ENCODE measurements at regions not wholly inside any gene's neighbourhood (a gene's known extent, or its start where the extent isn't known, plus 50 kb on each side); places are given as distances from the start of the nearest gene placed in this dataset.
"Not testable (repeated sequence)": the region's sequence is repeated elsewhere in the genome, so short reads cannot be mapped to it uniquely, and the experiment has no call there.

- no peak for DNase-seq (ENCODE audit: low read depth in 1 of 2, low spot score in 1 of 2)
Measured at GRCh38 chr3:194860725-194861124, 175.0 kb downstream of the FAM43A start.

- no peak for DNase-seq (ENCODE audit: low read depth in 1 of 2, low spot score in 1 of 2)
Measured at GRCh38 chr3:194861375-194861774, 175.7 kb downstream of the FAM43A start.

- no peak for DNase-seq (ENCODE audit: low read depth in 1 of 2, low spot score in 1 of 2)
Measured at GRCh38 chr3:194865061-194865460, 179.4 kb downstream of the FAM43A start.

GRCh38 chr3:194865615-194866014, 179.9 kb downstream of the FAM43A start:
- DNase-seq (ENCODE audit: low read depth in 1 of 2, low spot score in 1 of 2), result no peak

GRCh38 chr3:194866236-194866635, 180.6 kb downstream of the FAM43A start:
- DNase-seq (ENCODE audit: low read depth in 1 of 2, low spot score in 1 of 2), result no peak

GRCh38 chr3:194867270-194867983, 181.7 kb downstream of the FAM43A start:
- DNase-seq (ENCODE audit: low read depth in 1 of 2, low spot score in 1 of 2), result no peak

- no peak for DNase-seq (ENCODE audit: low read depth in 1 of 2, low spot score in 1 of 2)
Measured at GRCh38 chr3:194868831-194869230, 183.1 kb downstream of the FAM43A start.

GRCh38 chr3:194869482-194870169, 183.9 kb downstream of the FAM43A start:
- DNase-seq (ENCODE audit: low read depth in 1 of 2, low spot score in 1 of 2), result no peak

GRCh38 chr3:194870394-194871110, 184.9 kb downstream of the FAM43A start:
- no peak for DNase-seq (ENCODE audit: low read depth in 1 of 2, low spot score in 1 of 2)

- DNase-seq (ENCODE audit: low read depth in 1 of 2, low spot score in 1 of 2), result no peak
Measured at GRCh38 chr3:194871143-194871863, 185.6 kb downstream of the FAM43A start.

GRCh38 chr3:194871864-194872668, 186.4 kb downstream of the FAM43A start:
- DNase-seq (ENCODE audit: low read depth in 1 of 2, low spot score in 1 of 2), result no peak

- DNase-seq (ENCODE audit: low read depth in 1 of 2, low spot score in 1 of 2), result no peak
Measured at GRCh38 chr3:194872669-194872977, 186.9 kb downstream of the FAM43A start.

GRCh38 chr3:194873474-194873873, 187.8 kb downstream of the FAM43A start:
- not testable (repeated sequence) for DNase-seq (ENCODE audit: low read depth in 1 of 2, low spot score in 1 of 2)

- DNase-seq (ENCODE audit: low read depth in 1 of 2, low spot score in 1 of 2), result no peak
Measured at GRCh38 chr3:194874206-194874605, 188.5 kb downstream of the FAM43A start.

- DNase-seq (ENCODE audit: low read depth in 1 of 2, low spot score in 1 of 2), result no peak
Measured at GRCh38 chr3:194874783-194875182, 189.1 kb downstream of the FAM43A start.

- no peak for DNase-seq (ENCODE audit: low read depth in 1 of 2, low spot score in 1 of 2)
Measured at GRCh38 chr3:194875581-194876402, 190.1 kb downstream of the FAM43A start.

GRCh38 chr3:194876403-194877095, 190.9 kb downstream of the FAM43A start:
- no peak for DNase-seq (ENCODE audit: low read depth in 1 of 2, low spot score in 1 of 2)

GRCh38 chr3:194877291-194878119, 191.8 kb downstream of the FAM43A start:
- no peak for DNase-seq (ENCODE audit: low read depth in 1 of 2, low spot score in 1 of 2)
